HG02938 (cell line): ENCODE measurements at regions not wholly inside any gene's neighbourhood (a gene's known extent, or its start where the extent isn't known, plus 50 kb on each side); places are given as distances from the start of the nearest gene placed in this dataset.

Source experiments
- ATAC-seq: cut with Tn5 transposase; IDR thresholded peaks from one replicate; pipeline ENCODE4 v1.9.1; 2021; ENCODE audit warnings: mild to moderate bottlenecking, moderate library complexity; ENCODE audit not compliant: unreplicated experiment

- no peak for ATAC-seq
Measured at GRCh38 chr5:89759802-89760201, 649.8 kb downstream of the CETN3 start.

DNA sequence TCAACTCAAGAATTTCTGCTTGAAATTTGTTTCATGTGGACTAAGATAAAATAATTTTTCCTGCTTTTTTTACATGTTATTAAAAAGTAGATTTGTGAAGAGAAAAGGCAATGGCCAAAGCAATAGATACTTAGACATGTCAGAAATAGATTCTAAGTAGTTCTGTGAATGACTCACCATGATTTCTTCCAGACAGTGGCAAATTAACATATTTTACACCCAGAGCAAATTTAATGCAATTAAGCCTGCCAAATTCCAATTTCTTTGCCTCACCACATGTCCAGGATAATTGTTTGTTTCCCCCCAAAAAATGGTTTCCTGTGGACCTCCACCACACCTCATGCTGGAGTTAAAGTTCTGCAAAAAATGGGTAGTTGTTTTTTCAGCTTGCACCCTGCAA lies 651.4 kb downstream of the CETN3 start:
- ATAC-seq, result no peak

GRCh38 chr5:89756955-89757354 lies 652.6 kb downstream of the CETN3 start:
- ATAC-seq, result no peak

DNA sequence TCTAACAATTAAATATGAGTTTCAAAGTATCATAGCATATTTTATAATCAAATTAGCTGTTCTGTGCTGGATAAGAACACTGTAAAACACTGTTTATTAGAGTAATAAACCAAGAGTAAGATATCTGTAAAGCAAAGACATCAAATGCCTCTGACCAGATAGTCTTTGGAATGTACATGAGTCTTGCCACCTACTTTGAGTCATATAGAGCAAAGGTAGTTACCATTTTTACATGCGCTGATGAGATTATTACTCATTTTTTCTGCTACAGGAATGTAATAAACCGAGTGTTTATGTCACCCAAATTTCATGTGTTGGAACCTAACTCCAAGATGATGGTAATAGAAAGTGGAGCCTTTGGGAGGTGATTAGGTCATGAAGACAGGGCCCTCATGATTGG lies 654.5 kb downstream of the CETN3 start:
- ATAC-seq, result no peak

DNA sequence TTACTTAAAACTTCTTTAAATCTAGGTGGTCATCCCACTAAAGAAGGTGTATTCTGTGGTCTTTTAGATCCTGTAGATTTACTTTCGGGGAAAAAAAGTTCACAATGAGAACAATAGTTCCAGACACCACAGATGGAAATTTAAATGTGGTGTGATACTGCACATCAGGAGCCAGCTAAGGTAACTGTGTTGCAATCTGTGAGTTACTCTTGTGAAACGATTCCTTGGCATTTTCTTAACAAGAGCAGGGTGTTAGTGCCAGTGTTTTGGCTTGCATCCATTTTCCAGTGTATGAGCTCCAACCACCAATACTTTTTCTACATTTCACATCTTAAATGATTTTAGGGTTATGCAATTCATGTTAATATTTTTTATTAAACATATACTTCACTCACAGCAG lies 674.5 kb downstream of the CETN3 start:
- ATAC-seq, result no peak

DNA sequence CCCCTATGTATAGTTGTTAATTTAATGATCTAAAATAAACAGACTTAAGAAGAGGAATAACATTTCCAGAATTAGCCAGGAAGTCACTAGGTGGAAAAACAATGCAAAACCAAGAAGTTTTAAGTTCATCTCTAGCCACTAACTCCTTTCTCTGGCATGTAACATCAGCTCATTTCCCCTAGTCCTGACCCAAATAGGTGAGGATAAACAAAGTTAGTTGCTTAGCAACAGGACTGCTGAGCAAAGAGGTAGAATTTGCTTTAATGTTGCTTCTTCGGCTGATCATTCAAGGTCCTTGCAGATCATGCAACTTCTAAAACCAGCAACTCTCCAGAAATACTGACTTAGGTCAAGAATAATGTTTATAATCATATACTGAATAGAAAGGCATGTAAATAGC lies 675.8 kb downstream of the CETN3 start:
- ATAC-seq, result no peak

GRCh38 chr5:89729623-89730301 lies 679.8 kb downstream of the CETN3 start:
- ATAC-seq, result no peak

DNA sequence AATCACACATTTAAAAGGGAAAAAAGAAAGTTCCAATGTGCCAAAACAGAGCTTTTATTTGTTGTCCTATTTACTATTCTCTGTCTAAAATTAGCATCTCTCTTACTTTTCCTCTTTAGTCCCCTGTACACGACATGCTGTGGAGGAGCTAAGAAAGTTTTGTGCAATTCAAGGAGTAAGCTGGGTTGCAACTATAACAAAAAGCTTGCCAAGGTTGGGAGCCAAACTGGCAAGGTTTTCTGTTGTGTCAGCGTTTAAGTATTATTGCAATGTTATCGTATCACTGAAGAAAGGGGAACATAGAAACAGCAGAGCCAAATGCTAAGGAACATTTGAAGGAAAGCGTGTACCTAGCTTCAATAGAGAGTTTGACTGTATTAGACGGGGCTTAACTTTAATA lies 680.8 kb downstream of the CETN3 start:
- ATAC-seq, result no peak

DNA sequence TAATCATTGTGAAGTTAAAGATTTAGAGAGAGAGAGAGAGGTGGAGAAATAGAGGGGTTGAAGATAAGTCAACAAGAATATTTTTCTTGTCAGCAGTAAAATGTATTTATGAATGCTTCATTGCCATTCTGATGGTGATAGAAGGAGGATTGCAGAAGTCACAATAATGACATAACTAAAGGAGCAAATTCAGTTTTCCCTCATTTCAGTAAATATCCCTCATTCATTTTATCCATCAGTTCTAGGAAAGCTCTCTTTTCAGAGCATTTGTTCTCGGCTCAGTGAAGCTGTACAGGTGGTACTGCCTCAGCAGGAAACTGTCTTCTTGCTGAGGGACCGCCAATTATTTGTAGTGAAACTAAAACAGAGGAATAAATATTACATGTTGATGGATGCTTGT lies 681.4 kb downstream of the CETN3 start:
- no peak for ATAC-seq

DNA sequence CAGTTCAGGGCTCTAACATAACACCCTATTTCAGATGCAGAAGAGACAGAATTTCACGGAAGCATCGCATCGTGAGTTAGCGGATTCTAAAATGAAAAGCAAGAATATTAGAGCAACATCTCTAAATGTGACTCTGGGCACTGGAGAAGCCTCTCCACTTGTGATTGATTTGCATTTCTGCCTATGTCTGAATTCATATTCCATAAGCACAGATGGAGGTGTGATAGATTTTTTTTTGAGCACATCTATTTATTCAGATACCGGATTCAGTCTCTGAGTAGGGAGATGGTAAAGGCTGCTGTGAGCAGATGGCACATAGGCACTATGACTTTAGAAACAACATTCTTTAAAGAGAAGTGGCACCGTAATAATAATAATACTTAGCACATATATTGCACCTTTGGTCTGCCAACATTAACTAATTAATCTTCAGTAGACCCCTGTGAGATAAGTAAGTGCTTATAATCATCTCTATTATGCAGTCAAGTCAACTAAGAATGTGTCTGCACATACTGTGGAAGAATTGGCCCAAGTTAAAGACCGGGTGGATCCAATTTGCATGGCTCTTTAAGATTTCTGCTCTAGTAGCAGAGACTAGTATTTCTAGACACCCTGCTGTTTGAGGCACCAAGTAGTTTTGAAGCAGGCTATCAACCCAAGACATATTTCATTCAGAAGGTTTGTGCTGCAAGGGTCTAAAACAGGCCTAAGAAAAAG lies 685.0 kb downstream of the CETN3 start:
- no peak for ATAC-seq

- ATAC-seq, result no peak
Measured at GRCh38 chr5:89723907-89724306, 685.6 kb downstream of the CETN3 start.

- ATAC-seq, result no peak
Measured at GRCh38 chr5:89722538-89722937, 687.0 kb downstream of the CETN3 start.

- ATAC-seq, result no peak
Measured at GRCh38 chr5:89721931-89722330, 687.6 kb downstream of the CETN3 start.

- ATAC-seq, result no peak
Measured at GRCh38 chr5:89721353-89721752, 688.2 kb downstream of the CETN3 start.

GRCh38 chr5:89712134-89712700 lies 697.3 kb downstream of the CETN3 start:
- no peak for ATAC-seq

GRCh38 chr5:89711526-89711925 lies 698.0 kb downstream of the CETN3 start:
- ATAC-seq, result no peak

DNA sequence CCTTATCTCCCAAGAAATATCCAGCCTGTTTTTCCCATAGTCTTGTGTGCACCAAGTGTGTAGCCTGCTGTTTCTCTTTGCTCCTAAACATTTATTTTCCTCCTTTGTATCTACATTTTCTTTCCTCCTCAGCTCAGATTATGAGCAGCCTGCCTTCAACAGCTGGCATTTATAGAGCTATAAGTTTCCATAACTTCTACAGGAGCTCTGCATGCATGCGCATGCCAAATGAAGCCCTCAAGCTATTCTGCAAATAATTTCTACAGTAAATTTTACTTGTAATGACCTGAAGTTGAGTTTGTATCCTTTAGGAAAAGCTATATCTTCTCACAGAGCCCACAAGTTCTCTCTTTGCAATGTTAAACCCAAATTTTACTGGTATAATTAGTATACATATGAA lies 699.5 kb downstream of the CETN3 start:
- no peak for ATAC-seq

DNA sequence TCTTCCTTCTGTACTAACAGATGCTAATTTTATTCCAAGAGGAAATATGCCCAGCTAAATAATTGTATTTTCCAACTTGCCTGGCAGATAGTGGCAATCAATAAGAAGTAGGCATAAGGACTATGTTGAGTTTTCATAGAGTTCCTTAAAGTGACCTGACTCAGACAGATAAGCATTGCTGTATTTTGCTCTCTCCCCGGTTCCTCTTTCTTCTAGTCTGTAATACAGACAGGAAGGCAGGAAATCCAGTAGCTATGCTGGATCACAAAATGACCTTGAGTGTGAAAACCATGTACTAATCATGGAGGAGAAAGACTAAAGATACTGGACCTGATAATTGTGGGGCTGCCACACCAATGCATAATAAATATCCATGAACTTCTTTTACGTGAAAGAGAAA lies 701.7 kb downstream of the CETN3 start:
- no peak for ATAC-seq

GRCh38 chr5:89706731-89707130 lies 702.8 kb downstream of the CETN3 start:
- ATAC-seq, result no peak

GRCh38 chr5:89703817-89704216 lies 705.7 kb downstream of the CETN3 start:
- ATAC-seq, result no peak

DNA sequence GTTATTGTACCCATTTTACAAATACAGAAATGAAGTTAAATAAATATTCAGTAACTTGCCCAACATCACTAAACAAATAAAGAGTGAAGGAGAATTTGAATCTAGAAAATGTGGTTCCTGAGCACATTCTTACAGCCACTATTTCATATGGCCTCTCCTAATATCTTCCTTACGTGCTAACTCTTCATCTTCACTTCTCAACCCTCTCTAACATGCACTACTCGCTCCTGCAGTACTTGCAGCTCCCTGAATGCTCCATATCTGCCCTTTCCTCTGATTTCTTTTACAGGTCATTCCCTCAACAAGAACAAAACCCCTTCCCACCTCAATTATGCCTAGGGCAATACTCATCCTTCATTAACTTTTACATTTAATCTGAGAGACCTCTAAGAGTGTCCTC lies 711.5 kb downstream of the CETN3 start:
- no peak for ATAC-seq

- no peak for ATAC-seq
Measured at GRCh38 chr5:89697581-89697980, 712.0 kb downstream of the CETN3 start.
